ENCODE measurements at regions not wholly inside any gene's neighbourhood (a gene's known extent, or its start where the extent isn't known, plus 50 kb on each side); places are given as distances from the start of the nearest gene placed in this dataset.

DNA sequence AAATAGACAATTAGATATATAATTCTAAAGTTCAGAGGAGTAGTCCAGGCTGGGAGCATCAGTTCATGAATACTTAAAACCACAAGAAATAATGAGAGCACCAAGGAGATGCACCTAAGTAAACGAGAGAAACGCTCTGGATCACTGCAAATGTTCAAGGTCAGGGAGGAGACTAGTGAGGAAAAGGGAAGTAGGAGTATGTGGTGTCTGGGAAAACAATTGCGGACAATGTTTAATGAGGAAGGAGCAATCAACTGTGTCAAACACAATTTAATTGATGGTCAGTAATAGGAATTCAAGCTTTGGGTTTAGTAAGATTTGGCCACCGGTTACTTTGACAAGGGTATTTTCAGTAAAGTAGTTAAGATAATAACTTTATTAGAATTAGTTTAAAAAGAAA lies 652.2 kb downstream of the DACH1 start:
- Histone ChIP-seq H3K9ac (ENCODE audit: low read length) (no peak overlapping the region), H3K27me3 (ENCODE audit: low read length) (no peaks in the 10 kb centered on the region), H3K36me3 (ENCODE audit: low read depth, low read length) (no peaks in the 10 kb centered on the region), H3K9me2 (replicated peaks; ENCODE audit: low read length) (no peaks in the 10 kb centered on the region), H3K4me1 (ENCODE audit: insufficient read depth, low read length) (no peaks in the 10 kb centered on the region), H2AFZ (ENCODE audit: low read length) (no peak overlapping the region), H3K9me3 (ENCODE audit: low read length) (no peaks in the 10 kb centered on the region), H3K79me2 (ENCODE audit: low read length) (no peaks in the 10 kb centered on the region), H3K27ac (ENCODE audit: low read length) (no peak overlapping the region), H3F3A (ENCODE audit: low read length, unreplicated experiment) (no peaks in the 10 kb centered on the region), H4K20me1 (ENCODE audit: low read length) (no peaks in the 10 kb centered on the region), H3K4me2 (ENCODE audit: low read length) (no peak overlapping the region), H3K4me3 (ENCODE audit: low read length) (no peak overlapping the region)
- POLR2A ChIA-PET (ENCODE audit: unreplicated experiment) = no interaction called here
- no TSS peak for BruUV-seq (replicated peaks)
- TF ChIP-seq EZH2 (IDR thresholded peaks at IDR 0.05; ENCODE audit: low read length, unreplicated experiment) = no peak
- TF ChIP-seq EZH2phosphoT487 (IDR thresholded peaks at IDR 0.05; ENCODE audit: borderline replicate concordance, low read length) = no peak
- TF ChIP-seq, protein P1, sequence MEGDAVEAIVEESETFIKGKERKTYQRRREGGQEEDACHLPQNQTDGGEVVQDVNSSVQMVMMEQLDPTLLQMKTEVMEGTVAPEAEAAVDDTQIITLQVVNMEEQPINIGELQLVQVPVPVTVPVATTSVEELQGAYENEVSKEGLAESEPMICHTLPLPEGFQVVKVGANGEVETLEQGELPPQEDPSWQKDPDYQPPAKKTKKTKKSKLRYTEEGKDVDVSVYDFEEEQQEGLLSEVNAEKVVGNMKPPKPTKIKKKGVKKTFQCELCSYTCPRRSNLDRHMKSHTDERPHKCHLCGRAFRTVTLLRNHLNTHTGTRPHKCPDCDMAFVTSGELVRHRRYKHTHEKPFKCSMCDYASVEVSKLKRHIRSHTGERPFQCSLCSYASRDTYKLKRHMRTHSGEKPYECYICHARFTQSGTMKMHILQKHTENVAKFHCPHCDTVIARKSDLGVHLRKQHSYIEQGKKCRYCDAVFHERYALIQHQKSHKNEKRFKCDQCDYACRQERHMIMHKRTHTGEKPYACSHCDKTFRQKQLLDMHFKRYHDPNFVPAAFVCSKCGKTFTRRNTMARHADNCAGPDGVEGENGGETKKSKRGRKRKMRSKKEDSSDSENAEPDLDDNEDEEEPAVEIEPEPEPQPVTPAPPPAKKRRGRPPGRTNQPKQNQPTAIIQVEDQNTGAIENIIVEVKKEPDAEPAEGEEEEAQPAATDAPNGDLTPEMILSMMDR (conservative IDR thresholded peaks at IDR 0.05; ENCODE audit: low read depth, low read length) = no peak
- DNase-seq (no peak), ATAC-seq (no peak)
- CTCF ChIA-PET = no interaction called here
- intact Hi-C loops (cut with micrococcal nuclease) = no loop called here

DNA sequence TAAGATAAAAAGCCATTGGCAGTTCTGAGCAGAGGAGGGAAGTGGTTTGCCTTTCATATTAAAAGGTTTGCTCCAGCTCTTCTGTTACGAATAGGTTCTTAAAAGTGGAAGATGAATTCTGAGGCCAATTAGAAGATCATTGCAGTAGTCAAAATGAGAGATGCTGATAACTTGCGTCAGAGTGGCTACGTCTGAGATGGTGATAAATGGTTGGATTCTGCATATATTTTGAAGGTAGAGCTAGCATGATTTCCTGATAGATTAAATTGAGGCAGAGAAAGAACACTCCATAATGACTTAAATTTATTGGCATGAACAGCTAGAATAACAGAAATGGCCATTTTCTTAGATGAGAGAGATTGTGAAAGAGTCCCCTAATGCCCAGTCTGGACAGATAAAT lies 652.6 kb downstream of the DACH1 start:
- ATAC-seq (no peak), DNase-seq (no peak)
- intact Hi-C loops (cut with micrococcal nuclease) = no loop called here
- Histone ChIP-seq H3K4me3 (ENCODE audit: low read length) (no peak overlapping the region), H2AFZ (ENCODE audit: low read length) (no peak overlapping the region), H4K20me1 (ENCODE audit: low read length) (no peaks in the 10 kb centered on the region), H3F3A (ENCODE audit: low read length, unreplicated experiment) (no peaks in the 10 kb centered on the region), H3K9me2 (replicated peaks; ENCODE audit: low read length) (no peaks in the 10 kb centered on the region), H3K4me1 (ENCODE audit: insufficient read depth, low read length) (no peaks in the 10 kb centered on the region), H3K9me3 (ENCODE audit: low read length) (no peaks in the 10 kb centered on the region), H3K27ac (ENCODE audit: low read length) (no peak overlapping the region), H3K36me3 (ENCODE audit: low read depth, low read length) (no peaks in the 10 kb centered on the region), H3K4me2 (ENCODE audit: low read length) (no peak overlapping the region), H3K9ac (ENCODE audit: low read length) (no peak overlapping the region), H3K27me3 (ENCODE audit: low read length) (no peaks in the 10 kb centered on the region), H3K79me2 (ENCODE audit: low read length) (no peaks in the 10 kb centered on the region)
- no TSS peak for BruUV-seq (replicated peaks)
- ChIA-PET CTCF (no interaction called here), POLR2A (ENCODE audit: unreplicated experiment) (no interaction called here)
- TF ChIP-seq, protein P1 (conservative IDR thresholded peaks at IDR 0.05; ENCODE audit: low read depth, low read length) = no peak
- TF ChIP-seq EZH2phosphoT487 (IDR thresholded peaks at IDR 0.05; ENCODE audit: borderline replicate concordance, low read length) = no peak
- no peak for TF ChIP-seq EZH2 (IDR thresholded peaks at IDR 0.05; ENCODE audit: low read length, unreplicated experiment)

DNA sequence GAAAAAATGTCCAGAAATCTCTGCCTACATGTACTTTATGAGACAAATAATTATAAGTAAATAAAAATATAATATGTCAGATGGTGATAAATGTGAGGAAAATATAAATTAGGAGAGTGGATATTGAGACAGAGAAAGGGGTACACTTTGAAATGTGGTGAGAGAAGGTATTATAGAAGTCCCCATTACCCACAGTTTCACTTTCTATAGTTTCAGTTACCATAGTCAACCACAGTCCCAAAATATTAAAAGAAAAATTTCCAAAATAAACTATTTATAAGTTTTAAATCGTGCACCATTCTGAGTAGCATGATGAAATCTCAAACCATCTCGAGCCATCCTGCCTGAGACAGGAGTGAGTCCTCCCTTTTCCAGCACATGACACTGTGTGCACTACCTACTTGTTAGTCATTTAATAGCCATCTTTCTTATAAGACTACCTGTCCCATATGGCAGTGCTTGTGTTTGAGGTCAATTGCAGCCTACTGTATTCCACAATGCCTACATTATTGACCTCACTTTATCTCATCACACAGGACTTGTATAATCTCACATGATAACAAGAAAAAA lies 653.7 kb downstream of the DACH1 start:
- Histone ChIP-seq H3K36me3 (ENCODE audit: low read depth, low read length) (no peaks in the 10 kb centered on the region), H2AFZ (ENCODE audit: low read length) (no peak overlapping the region), H3K79me2 (ENCODE audit: low read length) (no peaks in the 10 kb centered on the region), H3K4me2 (ENCODE audit: low read length) (no peak overlapping the region), H3K4me1 (ENCODE audit: insufficient read depth, low read length) (no peaks in the 10 kb centered on the region), H3F3A (ENCODE audit: low read length, unreplicated experiment) (no peaks in the 10 kb centered on the region), H3K9ac (ENCODE audit: low read length) (no peak overlapping the region), H3K9me2 (replicated peaks; ENCODE audit: low read length) (no peaks in the 10 kb centered on the region), H4K20me1 (ENCODE audit: low read length) (no peaks in the 10 kb centered on the region), H3K27me3 (ENCODE audit: low read length) (no peaks in the 10 kb centered on the region), H3K4me3 (ENCODE audit: low read length) (no peak overlapping the region), H3K27ac (ENCODE audit: low read length) (no peak overlapping the region), H3K9me3 (ENCODE audit: low read length) (no peaks in the 10 kb centered on the region)
- TF ChIP-seq, protein P1 (conservative IDR thresholded peaks at IDR 0.05; ENCODE audit: low read depth, low read length) = no peak
- TF ChIP-seq EZH2phosphoT487 (IDR thresholded peaks at IDR 0.05; ENCODE audit: borderline replicate concordance, low read length) (no peak), EZH2 (IDR thresholded peaks at IDR 0.05; ENCODE audit: low read length, unreplicated experiment) (no peak)
- ChIA-PET CTCF (no interaction called here), POLR2A (ENCODE audit: unreplicated experiment) (no interaction called here)
- intact Hi-C loops (cut with micrococcal nuclease) = no loop called here
- no peak for DNase-seq
- no peak for ATAC-seq
- BruUV-seq (replicated peaks) = no TSS peak
